HG02943 (cell line): ENCODE measurements at regions not wholly inside any gene's neighbourhood (a gene's known extent, or its start where the extent isn't known, plus 50 kb on each side); places are given as distances from the start of the nearest gene placed in this dataset.

Experiments used
- ATAC-seq: cut with Tn5 transposase; IDR thresholded peaks from one replicate; pipeline ENCODE4 v1.9.1; 2021; ENCODE audit warnings: mild to moderate bottlenecking, low read depth, moderate library complexity; ENCODE audit not compliant: unreplicated experiment

- no peak for ATAC-seq
Measured at GRCh38 chr1:192011525-192011924, 146.7 kb upstream of the RGS18 start.

- no peak for ATAC-seq
Measured at GRCh38 chr1:192022827-192023226, 135.4 kb upstream of the RGS18 start.

GRCh38 chr1:192024881-192025280 is 133.4 kb upstream of the RGS18 start:
- ATAC-seq, result no peak

DNA sequence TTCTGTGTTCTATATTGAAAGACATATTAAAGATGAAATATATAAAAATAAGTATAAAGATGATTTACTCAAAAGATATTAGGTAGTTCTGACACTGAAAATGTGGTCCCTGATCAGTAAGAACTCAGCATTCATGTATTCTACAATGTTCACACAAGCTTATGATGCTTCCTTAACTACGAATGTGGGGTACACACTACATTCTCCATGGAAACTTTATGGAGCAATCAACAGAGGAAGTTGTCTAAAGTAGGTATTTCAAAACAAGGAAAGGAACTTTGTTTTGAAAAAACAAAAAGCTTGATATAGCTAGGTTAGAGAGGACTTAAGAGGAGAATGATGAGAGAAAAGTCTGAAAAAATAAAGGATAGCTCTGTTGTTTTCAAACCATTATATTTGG is 119.7 kb upstream of the RGS18 start:
- no peak for ATAC-seq

GRCh38 chr1:192045131-192045530 is 113.1 kb upstream of the RGS18 start:
- no peak for ATAC-seq

DNA sequence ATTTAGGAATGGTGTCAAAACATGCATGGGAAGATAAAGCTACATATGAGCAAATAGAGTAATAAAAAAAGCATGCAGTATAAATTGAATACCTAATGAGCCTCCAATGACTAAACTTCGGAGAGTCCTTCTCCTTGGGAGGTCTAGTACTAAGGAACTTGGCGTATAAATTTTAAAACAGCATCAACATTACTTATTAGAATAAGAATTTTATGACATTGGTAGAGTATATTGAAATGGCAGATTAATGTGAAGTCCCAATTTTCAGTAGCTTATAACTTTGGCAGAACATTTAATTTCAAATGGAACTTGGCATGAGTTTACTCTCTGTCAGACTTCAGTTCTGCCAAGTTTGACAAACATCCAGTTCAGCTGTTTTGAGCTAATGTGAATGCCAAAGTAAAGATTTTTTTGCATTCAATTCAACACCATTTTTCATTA is 104.7 kb upstream of the RGS18 start:
- ATAC-seq, result no peak

- no peak for ATAC-seq
Measured at GRCh38 chr1:192057766-192058165, 100.5 kb upstream of the RGS18 start.

DNA sequence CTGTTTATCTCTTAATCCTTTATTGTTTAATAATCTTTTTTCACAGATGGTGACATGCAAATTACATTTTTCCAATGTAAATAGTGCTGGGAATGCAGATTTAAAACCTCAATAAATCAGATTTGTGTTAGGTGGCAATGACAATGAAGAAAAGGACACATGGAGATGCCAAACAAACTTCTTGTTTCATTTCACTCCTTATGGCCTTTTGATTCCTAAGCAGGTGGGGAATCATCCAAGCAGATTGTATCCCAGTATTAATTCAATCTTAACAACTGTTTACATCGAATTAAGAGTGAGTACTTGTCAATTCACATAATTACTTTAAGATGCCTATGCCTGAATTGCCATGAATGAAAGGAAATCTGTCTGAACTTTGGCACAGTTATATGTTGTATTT is 98.9 kb upstream of the RGS18 start:
- ATAC-seq, result no peak

GRCh38 chr1:192061556-192061955 is 96.7 kb upstream of the RGS18 start:
- no peak for ATAC-seq

DNA sequence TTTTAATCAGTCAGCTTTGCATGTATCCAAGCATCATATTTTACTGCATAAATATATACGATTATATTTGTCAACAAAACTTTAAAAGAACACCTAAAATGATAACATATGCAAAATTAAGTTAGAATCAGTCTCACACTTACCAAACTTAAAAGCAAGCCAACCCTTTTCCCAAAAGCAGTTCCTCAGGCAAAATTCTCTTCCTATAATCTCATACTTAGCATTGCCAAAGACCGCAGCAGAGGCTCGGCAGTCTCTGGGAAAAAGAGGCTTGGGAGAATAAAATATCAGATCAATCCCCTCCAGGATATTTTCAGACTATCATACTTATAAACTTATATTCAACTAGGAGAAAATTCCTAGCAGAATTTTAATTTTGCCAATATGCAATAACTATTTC is 93.2 kb upstream of the RGS18 start:
- ATAC-seq, result no peak

GRCh38 chr1:192066202-192066601 is 92.1 kb upstream of the RGS18 start:
- ATAC-seq, result no peak

DNA sequence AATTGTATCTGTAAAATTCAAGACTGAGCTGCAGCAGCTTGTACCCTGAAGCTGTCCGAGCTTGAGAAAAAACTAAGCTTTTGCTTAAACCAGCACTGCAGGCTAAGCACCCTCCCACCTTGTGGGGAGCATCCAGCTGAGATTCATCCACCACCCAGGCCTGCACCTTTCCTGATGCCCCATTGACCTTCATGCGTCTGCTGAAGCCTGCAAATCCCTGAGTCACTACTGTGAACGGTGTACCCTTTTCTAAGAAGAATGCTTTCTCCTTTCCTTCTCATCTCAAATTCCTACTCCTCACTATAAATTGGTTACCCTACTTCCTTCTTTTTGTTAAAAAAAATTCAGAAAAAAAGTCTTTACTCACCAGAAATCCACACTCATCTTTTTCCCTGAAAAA is 90.9 kb upstream of the RGS18 start:
- ATAC-seq, result no peak

DNA sequence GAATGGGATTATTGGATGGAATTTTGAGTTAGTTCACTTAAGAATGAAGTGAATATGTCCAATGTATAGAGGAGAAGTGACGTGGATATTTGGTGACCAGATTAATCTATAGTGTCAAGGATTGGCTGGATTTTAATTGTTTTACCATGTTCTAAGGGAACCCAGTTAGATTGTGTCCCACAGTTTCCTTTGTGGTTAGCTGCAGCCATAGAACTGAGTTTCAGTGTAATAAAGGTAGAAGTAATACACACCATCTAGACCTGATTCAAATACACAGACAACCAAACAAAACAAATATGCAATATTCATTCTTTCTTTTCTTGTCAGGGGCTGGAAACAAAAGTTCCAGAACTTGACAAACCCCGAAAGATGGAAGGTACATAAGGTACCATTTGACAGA is 88.0 kb upstream of the RGS18 start:
- no peak for ATAC-seq

- ATAC-seq, result no peak
Measured at GRCh38 chr1:192080684-192081083, 77.6 kb upstream of the RGS18 start.

- no peak for ATAC-seq
Measured at GRCh38 chr1:192081359-192081758, 76.9 kb upstream of the RGS18 start.

- no peak for ATAC-seq
Measured at GRCh38 chr1:192086644-192087043, 71.6 kb upstream of the RGS18 start.

DNA sequence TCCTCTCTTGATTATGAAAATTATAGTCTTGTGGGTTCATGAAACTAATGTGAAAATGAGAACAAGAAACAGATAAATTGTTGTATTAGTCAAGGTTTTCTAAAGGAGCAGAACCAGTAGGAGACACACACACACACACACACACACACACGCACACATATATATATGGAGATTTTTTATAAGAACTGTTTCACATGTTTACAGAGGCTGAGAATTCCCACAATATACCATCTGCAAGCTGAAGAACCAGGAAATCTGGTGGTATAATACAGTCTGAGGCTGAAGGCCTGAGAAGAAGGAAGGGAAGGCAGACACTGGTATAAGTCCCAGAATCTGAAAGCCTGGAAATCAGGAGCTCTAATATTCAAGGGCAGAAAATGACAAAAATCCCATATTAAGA is 70.9 kb upstream of the RGS18 start:
- no peak for ATAC-seq

GRCh38 chr1:192088496-192088895 is 69.8 kb upstream of the RGS18 start:
- no peak for ATAC-seq

DNA sequence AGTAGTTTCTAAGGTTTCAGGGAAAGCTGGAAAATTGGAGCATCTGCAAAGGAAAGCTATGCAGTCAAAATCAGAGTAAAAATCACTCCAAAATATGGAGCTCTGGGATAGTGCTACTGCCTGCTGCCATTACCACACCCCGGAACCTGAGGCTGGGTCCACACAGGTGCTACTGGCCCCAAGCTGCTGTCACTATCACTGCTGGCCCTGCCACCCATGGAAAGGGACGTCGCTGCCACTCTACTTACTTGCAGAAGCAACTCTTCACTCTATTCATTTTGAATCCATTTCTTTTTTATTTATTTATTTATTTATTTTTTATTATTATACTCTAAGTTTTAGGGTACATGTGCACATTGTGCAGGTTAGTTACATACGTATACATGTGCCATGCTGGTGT is 60.3 kb upstream of the RGS18 start:
- no peak for ATAC-seq

- ATAC-seq, result no peak
Measured at GRCh38 chr1:192099328-192099727, 58.9 kb upstream of the RGS18 start.

DNA sequence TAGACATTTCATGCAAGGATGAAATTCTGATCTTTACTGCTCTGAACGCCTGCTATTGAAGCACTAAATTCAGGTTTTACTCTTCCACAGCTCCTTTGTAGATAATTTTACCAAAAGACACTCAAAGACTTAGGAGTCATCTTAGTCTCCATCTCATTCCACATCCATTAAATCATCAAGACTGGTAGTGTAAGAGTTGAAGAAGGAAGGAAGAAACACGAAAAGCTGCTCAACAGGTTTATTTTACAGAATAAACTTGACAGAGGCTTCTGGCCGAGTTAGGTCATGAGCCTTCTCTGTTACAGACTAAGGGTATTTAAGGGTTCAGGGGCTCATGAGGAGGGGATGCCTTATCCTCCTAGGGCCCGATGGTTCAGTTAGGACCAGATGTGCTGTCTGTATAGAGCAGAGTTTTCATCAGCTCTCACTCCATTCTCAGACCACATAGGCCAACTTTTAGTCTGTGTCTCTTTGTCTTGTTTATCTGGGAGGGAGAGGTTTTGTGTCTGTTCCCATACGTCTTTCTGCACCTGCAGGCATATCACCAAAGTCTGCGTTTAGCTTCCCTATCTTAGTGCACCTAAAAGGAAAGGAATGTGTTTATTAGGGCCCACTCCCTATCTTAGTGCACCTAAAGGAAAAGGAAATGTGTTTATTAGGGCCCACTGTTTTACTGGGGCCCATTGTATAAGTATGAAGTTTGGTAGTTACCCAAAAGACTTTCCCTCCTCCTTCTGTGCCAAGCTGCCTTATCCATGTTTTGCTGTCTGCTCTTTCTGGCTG is 57.4 kb upstream of the RGS18 start:
- ATAC-seq, result no peak

DNA sequence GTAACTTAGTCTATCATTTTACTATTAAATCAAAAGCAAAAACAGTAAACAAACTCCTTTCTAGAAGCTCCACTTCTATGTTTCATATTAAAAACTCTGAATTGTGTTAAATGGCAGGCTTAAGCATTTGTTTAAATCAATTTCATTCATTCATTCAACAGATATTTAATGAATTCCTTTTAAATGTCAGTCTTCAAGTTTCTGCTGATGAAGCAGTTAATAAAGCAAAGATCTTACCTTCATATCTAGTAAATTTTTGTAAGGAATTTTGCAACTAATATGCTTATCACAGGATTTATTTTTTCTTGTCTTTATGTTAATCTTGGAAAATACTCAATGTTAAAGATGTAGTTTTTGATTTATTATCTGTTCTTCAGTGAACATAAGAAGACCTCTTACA is 54.1 kb upstream of the RGS18 start:
- no peak for ATAC-seq

GRCh38 chr1:192104852-192105251 is 53.4 kb upstream of the RGS18 start:
- no peak for ATAC-seq
